NCI-H1092 (cell line): ENCODE measurements at regions not wholly inside any gene's neighbourhood (a gene's known extent, or its start where the extent isn't known, plus 50 kb on each side); places are given as distances from the start of the nearest gene placed in this dataset.

Experiments
- DNase-seq: peaks from one replicate; lab custom pipeline; 2025; lab: John Stamatoyannopoulos, UW

DNA sequence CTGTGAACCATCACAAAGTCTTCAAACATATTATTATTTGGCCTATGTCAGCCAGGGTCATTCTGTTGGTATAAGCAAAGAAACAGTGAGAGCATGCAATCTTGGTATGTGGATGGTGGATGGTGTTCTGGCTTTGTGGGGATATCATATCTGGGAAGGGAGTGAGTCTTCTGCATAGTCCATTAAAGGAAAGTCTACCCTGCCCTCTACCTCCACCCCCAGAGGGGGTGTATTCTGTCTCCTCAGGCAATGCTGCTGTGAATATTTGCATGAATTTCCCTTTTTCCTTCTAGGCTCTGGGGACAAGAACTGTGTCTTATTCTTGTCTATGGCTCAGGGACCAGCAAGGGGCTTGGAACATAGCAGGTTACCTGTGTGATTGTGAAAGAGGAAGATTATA is 495.8 kb downstream of the PDCD6IP start:
- no peak for DNase-seq

GRCh38 chr3:34296796-34297195 is 498.4 kb downstream of the PDCD6IP start:
- no peak for DNase-seq

GRCh38 chr3:34298653-34299052 is 500.2 kb downstream of the PDCD6IP start:
- no peak for DNase-seq

DNA sequence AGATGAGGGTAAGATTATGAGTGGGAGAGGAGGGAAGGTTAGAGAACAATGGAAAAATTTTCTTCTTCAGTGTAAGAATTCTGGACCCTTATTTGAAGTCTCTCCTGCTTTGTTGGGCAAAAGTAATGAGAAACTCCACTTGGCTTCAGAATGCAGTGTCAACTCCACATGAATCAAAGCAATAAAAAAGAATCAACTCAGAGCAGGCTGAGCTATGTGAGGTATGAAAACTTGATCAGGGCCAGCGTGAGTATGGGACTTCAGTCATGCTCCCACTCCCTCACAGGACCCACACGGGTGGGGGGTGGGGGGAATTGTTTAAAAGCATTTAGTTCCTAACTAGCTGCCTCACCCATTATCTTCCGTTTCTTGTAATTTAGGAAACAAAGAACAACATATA is 502.2 kb downstream of the PDCD6IP start:
- no peak for DNase-seq

- no peak for DNase-seq
Measured at GRCh38 chr3:34301313-34301712, 502.9 kb downstream of the PDCD6IP start.

GRCh38 chr3:34305266-34305665 is 506.8 kb downstream of the PDCD6IP start:
- DNase-seq: no peak

- no peak for DNase-seq
Measured at GRCh38 chr3:34312684-34313083, 514.3 kb downstream of the PDCD6IP start.

DNA sequence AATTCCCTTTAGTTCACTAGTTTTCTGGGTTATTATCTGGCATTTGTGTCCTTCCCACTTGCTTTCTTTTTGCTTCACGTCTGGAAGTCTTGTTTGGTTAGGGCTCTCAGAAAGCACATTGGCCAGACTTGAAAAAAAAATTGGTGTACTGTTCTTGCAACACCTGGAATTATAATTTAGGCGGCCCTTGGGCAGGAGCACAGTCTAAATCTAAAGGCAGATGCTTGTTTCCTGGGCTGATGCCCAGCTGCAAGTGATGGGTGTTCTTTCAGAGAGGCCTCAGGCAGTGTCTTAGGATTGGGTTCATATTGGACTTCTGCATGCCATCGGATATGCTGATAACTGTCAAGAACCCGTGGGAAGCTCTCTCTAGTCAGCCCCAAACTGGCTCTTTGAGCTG is 521.5 kb downstream of the PDCD6IP start:
- no peak for DNase-seq

GRCh38 chr3:34323517-34323916 is 525.1 kb downstream of the PDCD6IP start:
- no peak for DNase-seq

- no peak for DNase-seq
Measured at GRCh38 chr3:34346656-34347055, 548.2 kb downstream of the PDCD6IP start.

- DNase-seq: no peak
Measured at GRCh38 chr3:34351882-34352777, 553.7 kb downstream of the PDCD6IP start.

- no peak for DNase-seq
Measured at GRCh38 chr3:34352778-34353331, 554.4 kb downstream of the PDCD6IP start.

DNA sequence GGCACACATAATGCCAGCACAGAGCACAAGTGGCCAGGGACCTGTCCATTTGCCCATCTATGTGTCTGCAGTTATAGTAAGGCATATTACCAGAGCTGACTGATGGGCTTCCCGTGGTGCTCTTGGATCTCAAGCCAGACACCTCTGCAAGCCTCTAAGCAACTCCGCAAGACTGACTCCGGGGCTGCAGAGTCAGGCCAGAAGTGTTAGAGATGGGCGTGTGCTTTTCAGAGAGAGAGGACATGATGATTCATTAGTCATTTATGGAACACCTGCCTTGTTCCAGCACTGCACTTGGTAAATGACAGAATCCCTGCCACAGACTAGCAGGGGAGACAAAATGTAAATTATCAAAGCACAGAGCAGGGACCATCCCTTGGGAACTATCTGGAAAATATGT is 559.0 kb downstream of the PDCD6IP start:
- DNase-seq: no peak

DNA sequence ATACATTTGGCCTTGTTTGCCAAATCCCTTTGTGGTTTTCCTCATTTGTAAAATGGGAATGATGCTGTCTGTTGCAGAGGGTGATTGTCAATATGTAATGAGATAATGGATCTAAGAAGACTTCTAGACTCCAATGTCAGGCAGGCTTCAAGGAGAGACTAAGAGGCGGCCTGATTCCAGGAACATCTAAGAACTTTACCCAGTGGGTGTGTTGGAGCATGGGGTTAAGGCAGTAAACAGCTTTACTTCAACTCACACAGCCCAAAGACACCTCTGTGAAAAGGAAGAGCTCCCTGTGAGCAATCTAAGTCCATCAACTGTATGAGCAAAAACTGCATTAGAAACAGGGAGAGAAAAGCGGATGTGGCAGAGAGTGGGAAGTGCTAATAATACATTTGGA is 560.6 kb downstream of the PDCD6IP start:
- DNase-seq: no peak

DNA sequence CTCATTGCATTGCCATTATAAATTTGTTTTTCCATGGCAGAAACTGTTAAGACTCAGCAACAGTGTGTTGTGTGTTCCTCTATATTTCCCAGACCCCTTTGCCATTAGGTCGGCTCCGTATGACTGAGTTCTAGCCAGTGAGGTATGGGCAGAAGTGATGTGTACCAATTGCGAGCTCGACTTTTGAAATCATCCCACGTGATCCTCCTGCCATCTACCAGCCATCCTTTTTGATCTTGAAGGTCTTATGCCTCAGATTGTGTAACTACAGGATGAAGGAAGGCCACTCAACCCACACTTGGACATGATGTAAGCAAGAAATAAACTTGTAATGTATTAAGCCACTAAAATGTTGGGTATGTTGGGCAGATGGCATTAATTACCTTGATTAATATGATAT is 562.3 kb downstream of the PDCD6IP start:
- DNase-seq: no peak

DNA sequence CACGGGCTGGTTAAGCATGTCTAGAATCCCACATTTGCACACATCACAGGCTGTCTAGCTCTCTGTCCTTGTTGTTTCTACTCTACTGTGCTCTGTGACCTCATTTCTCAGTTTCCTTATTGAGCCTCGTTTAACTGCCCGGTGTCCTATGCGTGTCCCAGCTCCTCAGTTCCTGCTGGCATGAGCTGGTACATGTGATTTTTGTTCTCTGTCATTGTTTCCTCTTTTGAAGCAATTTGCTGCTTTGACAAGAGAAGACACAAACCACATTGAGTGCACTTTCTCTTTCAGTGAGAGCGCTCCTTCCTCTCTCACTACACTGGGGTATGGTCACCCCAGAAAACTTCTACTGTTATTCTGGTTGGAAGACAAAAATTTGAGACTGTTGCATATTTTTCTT is 563.5 kb downstream of the PDCD6IP start:
- no peak for DNase-seq

GRCh38 chr3:34362910-34363309 is 564.5 kb downstream of the PDCD6IP start:
- DNase-seq: no peak

DNA sequence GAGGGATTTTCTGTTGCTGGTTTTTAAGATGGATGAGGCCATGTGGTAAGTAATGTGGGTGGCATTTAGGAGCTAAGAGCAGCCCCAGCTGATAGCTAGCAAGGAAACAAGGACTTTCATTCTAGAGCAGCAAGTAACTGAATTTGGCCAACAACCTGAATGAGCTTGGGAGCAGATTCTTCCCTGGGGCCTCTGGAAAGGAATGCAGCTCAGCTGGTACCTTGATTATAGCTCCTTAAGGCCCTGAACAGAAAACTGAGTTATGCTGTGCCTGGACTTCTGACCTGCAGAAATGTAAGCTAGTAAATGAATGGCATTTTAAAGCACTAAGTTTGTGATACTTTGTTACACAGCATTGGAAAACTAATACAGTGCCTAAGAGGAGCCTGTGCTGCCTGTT is 565.5 kb downstream of the PDCD6IP start:
- no peak for DNase-seq

DNA sequence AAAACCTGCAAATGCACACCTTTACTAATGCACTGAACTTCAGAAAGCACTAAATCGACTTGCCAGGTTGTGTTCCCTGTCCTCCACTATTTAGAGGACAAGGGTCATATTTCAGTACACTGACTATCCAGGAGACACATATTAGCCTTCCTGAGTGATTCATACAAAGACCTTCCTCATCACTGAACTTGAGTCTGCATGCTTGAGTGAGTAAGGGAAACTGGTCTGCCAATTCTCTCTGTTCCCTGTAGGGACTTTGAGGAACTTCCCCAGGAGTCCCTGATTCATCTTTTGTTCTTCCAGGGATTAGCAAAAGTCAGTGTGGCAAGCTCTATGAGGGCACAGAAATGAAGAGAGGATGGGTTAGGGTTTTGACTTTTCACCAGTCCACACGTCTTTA is 565.9 kb downstream of the PDCD6IP start:
- DNase-seq: no peak

DNA sequence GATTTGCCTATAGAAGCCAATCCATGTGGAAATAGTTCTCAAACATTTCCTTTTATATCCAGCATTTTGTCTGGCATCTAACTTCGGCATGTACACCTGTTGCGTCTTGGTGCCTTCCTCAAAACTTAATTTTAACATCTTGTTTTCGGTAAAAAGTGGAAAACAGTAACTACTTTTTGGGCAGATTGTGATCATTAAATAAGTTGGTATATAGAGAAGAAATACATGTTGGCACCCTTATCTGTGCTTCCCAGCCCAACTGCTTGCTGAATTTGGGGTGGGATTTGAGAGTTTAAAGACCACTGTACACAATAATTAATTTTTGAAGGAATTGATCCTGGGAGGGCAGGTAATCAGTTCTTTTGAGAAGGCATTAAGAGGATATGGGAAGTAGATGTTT is 566.8 kb downstream of the PDCD6IP start:
- DNase-seq: no peak

- no peak for DNase-seq
Measured at GRCh38 chr3:34365771-34366170, 567.3 kb downstream of the PDCD6IP start.

- DNase-seq: no peak
Measured at GRCh38 chr3:34367521-34367920, 569.1 kb downstream of the PDCD6IP start.

DNA sequence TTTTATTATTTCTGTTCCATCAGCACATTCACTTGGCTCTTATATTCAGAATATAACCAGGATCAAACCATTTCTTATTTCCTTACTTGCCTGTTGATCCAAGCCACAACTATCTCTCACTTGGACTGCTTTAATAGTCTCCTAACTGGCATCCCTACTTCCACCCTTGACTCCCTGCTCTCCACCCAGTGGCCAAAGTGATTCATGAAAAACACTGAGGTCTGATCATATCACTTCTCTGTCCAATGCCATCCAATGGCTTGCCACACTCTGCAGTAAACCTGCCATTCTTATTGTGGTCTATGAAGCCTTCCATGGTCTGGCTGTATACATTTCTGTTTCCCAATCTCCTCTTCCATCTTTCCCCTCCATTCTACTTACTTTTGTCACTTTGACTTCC is 576.1 kb downstream of the PDCD6IP start:
- no peak for DNase-seq

GRCh38 chr3:34376691-34377090 is 578.3 kb downstream of the PDCD6IP start:
- no peak for DNase-seq
